GM21737 (cell line): ENCODE measurements at regions not wholly inside any gene's neighbourhood (a gene's known extent, or its start where the extent isn't known, plus 50 kb on each side); places are given as distances from the start of the nearest gene placed in this dataset.
"Not testable (repeated sequence)": the region's sequence is repeated elsewhere in the genome, so short reads cannot be mapped to it uniquely, and the experiment has no call there.

ENCODE experiments used
- ATAC-seq: cut with Tn5 transposase; IDR thresholded peaks from one replicate; pipeline ENCODE4 v1.9.1; 2021; ENCODE audit warnings: mild to moderate bottlenecking, moderate library complexity; ENCODE audit not compliant: unreplicated experiment

DNA sequence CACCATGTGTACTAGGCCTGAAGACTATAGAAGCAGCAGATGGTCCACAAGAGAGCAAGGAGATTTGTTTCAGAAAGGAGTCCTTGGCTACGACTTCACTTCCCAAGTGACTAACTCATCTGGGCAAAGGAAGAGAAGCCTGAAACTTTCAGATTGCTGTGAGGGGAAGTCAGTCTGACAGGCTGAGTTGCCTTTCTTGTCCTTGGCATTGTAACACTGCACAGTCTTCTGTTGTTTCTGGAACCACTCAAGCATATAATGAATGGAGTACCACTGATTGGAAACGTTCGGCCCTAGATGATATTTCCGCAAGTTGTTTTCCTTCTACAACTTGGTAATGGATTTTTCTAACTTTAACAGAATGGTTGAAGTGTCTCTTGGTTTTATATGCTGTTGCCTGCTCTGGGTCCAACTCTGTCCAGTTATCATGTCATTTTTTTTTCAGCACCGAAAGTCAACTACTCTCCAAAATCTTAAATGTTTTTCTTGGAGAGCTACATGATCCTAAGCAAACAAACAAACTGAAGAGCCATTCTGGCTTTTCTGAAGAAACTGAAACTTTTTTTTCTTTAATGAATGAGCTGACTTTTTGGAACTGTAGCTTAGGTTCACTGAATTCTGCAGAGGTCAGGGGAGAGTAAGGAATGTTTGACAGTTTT lies 685.7 kb downstream of the MECOM start:
- ATAC-seq, result no peak

- no peak for ATAC-seq
Measured at GRCh38 chr3:168976969-168977368, 686.5 kb downstream of the MECOM start.

GRCh38 chr3:168975576-168975975 lies 687.9 kb downstream of the MECOM start:
- ATAC-seq, result no peak

DNA sequence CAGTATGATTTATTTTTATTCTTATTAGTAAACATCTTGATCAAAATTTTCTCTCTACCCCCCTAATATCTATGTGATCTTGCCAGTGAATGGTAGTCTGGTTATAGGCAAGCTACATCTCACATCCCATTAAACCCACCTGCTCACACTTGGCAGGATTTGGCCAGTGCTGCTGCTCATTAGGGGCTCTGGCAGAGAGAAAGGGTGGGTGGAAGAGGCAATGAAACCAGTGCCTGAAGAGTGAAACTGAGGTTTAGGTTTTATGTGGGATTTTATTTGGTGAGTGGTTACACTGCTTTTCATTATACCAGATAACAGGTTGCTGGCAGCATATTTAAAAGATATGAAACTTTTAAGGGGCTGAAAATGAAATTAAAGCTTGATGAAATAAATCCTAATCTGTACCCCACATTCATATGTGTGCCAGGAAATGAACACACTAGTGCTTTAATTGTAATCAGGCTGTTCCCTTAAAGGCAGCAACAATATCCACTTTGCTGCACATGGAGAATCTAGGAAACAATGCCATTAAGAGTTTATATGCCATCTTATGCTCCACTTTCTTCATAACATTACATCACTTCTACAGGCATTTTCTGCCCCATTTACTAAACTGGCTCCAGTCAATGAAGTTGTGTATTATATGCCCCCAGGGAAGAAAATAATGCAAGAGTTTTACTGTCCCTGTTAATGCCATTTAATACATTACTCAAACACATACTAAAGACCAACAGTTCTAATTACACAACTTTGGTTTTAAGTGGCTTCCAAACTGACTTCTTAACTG lies 688.7 kb downstream of the MECOM start:
- no peak for ATAC-seq

DNA sequence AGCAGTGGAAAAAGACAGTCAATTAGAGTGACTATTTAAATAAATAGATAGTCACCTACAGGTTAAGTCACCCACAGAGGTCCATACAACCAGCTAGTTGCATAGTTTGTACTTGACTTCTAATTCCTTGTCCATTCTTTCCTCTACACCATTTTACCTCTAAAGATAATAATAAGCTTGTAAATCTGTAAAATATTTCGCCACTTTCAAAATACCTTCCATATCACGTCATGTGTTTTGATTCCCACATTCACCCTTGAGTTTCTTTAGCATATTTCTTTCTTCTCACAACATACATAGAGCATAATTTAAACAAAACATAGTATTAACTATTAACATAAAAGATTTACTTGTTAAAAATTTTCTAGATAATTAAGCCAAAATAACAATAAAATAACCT lies 689.6 kb downstream of the MECOM start:
- no peak for ATAC-seq

DNA sequence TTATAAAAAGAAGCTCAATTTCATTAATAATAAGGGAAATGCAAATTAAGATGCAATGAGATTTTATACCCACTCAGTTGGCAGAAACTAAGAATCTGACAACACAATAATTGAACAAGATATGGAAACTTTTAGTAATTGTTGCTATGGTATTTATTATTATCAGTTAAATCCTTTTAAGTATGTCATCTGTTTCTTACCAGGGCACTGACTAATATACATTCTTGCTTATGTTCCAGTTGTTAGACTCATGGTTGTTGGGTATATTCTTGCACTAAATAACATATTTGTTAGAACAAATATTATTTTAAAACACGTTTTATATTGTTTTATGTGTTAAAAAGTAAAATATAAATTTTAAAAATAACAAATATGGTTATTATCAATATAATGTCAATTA lies 690.3 kb downstream of the MECOM start:
- no peak for ATAC-seq

DNA sequence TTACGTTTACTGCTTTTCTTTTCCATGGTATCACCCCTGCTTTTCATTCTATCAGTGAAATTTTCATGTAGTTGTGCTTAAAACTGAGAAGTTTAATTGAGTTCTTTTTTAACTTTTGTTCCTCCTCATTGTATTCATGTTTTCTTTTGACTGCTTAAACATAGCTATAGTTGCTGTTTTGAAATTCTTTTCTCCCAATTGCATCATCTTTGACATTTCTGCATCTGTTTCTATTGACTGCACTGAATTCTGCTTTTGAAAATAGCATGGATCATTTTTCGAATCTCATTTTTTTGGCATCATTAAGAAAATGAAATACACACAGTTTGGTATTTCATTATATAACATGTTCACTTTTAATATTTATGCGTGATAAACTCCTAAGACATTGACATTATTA lies 694.9 kb downstream of the MECOM start:
- no peak for ATAC-seq

DNA sequence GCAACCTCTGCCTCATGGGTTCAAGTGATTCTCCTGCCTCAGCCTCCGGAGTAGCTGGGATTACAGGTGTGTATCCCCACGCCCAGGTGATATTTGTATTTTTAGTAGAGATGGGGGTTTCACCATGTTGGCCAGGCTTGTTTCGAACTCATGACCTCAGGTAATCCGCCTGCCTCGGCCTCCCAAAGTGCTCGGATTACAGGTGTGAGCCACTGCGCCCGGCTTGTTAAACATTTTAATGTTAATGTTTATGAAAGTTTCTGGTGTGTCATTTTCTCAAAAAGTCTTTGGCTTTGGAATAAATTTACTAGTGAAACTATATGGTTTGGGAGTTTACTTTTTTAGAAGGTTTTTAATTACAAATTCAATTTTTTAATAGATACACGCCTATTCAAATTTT lies 698.8 kb downstream of the MECOM start:
- no peak for ATAC-seq

DNA sequence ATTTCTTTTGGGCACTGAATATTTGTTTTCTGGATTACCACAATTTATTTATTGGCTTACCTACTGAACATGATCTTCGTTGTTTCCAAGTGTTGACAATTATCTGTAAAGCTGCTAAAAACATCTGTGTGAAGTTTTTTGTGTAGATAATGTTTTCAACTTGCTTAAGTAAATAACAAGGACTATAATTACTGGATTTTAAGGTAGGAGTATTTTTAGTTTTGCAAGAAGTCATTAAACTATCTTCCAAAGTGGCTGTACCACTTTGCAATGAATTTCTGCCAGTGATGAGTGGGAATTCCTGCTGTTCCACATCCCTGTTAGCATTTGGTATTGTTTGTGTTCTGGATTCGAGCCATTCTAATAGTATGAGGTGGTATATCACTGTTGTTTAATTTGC lies 702.2 kb downstream of the MECOM start:
- no peak for ATAC-seq

GRCh38 chr3:168959731-168960130 lies 703.8 kb downstream of the MECOM start:
- ATAC-seq, result no peak

- no peak for ATAC-seq
Measured at GRCh38 chr3:168958466-168958865, 705.0 kb downstream of the MECOM start.

DNA sequence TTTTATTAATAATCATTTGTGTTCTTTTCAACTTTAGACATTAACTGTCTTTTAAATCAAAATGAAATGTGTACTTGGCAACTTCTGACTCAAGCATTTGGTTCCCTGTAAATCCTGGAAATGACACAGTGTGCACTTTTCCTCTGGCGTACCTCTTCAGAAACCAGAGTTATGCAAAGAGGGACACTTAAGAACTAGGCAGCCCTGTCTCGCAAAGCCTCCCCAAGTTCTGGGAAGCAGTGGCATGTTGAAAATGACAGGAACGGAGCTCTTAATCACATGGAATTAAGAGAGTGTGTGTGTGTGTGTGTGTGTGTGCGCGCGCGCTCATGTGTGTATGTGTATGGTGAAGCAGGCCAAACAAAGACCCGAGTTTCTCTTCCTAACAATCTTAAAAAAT lies 707.4 kb downstream of the MECOM start:
- ATAC-seq, result no peak

- no peak for ATAC-seq
Measured at GRCh38 chr3:168952551-168952950, 711.0 kb downstream of the MECOM start.

GRCh38 chr3:168951884-168952283 lies 711.6 kb downstream of the MECOM start:
- ATAC-seq, result no peak

- ATAC-seq, result no peak
Measured at GRCh38 chr3:168951368-168951767, 712.1 kb downstream of the MECOM start.

- ATAC-seq, result no peak
Measured at GRCh38 chr3:168950622-168951021, 712.9 kb downstream of the MECOM start.

DNA sequence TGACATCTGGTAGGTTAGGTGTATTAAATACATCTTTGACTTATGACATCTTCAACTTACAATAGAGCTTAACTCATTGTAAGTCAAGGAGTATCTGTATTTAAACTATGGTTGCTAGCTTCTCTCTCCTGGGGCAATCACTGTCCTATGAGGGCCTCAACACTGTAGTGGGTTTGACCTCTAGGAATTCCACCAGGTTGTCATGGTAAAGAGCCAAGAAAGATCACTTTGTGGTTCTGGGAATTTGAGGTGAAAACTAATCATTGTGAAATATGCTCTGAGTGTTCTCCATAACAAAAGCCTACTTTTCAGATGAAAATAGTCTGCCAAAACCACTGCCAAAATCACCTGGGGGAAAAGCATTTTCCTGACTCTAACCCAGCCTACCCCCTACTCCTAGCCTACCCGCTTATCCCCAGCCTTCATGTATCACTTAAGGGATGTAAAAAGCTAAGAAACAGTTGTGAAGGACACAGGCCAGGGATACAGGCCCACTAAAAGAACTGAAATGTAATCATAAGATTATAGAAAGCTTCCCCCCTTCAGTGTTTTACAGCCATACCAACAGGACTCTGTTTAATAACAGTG lies 723.8 kb downstream of the MECOM start:
- no peak for ATAC-seq

GRCh38 chr3:168933614-168934013 lies 729.9 kb downstream of the MECOM start:
- ATAC-seq, result no peak

DNA sequence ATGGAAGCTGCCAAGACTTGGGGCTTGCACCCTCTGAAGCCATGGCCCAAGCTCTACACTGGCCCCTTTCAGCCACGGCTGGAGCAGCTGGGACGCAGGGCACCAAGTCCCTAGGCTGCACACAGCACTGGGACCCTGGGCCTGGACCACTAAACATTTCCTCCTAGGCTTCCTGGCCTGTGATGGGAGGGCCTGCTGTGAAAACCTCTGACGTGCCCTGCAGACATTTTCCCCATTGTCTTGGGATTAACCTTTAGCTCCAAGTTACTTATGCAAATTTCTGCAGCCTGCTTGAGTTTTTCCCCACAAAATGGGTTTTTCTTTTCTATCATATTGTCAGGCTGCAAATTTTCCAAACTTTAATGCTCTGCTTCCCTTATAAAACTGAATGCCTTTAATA lies 733.5 kb downstream of the MECOM start:
- ATAC-seq, result not testable (repeated sequence)

- ATAC-seq, result no peak
Measured at GRCh38 chr3:168926426-168926825, 737.1 kb downstream of the MECOM start.

- ATAC-seq, result no peak
Measured at GRCh38 chr3:168925568-168925967, 737.9 kb downstream of the MECOM start.

DNA sequence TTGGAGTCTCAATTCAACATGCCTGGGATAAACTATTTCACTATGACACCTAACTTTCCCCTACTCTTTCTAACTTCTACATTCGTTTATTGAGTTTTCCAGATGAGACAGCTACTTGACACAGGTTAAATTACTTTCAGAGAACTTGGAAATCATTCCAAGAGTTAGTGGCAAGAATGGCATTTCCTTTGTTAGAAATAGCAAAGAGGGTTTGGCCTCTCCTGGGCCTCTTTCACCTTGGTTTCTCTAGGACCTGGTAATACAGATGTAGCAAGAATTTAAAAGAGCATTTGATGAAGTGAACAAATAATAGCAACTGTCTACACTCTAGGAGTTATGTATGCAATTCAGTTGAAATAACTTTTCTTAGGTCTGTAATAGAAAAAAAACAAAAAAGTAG lies 748.9 kb downstream of the MECOM start:
- no peak for ATAC-seq
